GM06990 (cell line): ENCODE measurements at regions not wholly inside any gene's neighbourhood (a gene's known extent, or its start where the extent isn't known, plus 50 kb on each side); places are given as distances from the start of the nearest gene placed in this dataset.

Experiments
- DNase-seq: peaks from one replicate; pipeline ENCODE4 v3.0.0-alpha.2; 2011; ENCODE audit not compliant: insufficient read length; ENCODE audit errors: extremely low read depth
- H3K27me3 ChIP-seq: replicated peaks from 2 replicates; pipeline ENCODE4 v1.6.0; 2011; ENCODE audit warnings: low read length; ENCODE audit not compliant: control insufficient read depth, insufficient read depth
- H3K36me3 ChIP-seq: 2 replicates; pipeline ENCODE4 v1.5.1; 2011; ENCODE audit warnings: low read length; ENCODE audit not compliant: control insufficient read depth, insufficient read depth
- H3K4me3 ChIP-seq: replicated peaks from 2 replicates; pipeline ENCODE4 v1.5.1; 2011; ENCODE audit warnings: low read depth, mild to moderate bottlenecking, control low read depth, low read length
- CTCF ChIP-seq: IDR thresholded peaks from 2 replicates; pipeline ENCODE4 v1.5.1; 2011; ENCODE audit warnings: low read length, control low read depth, mild to moderate bottlenecking, inconsistent platforms; ENCODE audit not compliant: insufficient read depth, poor library complexity, severe bottlenecking

- no peaks in the 10 kb centered on the region for H3K36me3 ChIP-seq
- no peak overlapping the region for H3K4me3 ChIP-seq
- H3K27me3 ChIP-seq: no peaks in the 10 kb centered on the region
- DNase-seq: no peak
- TF ChIP-seq CTCF: no peak
Measured at GRCh38 chr16:35906440-35906839, 2447.0 kb downstream of the TP53TG3F start.

- Histone ChIP-seq H3K36me3 (no peaks in the 10 kb centered on the region), H3K27me3 (no peaks in the 10 kb centered on the region), H3K4me3 (no peak overlapping the region)
- no peak for TF ChIP-seq CTCF
- no peak for DNase-seq
Measured at GRCh38 chr16:35908152-35908551, 2448.7 kb downstream of the TP53TG3F start.

- TF ChIP-seq CTCF: no peak
- Histone ChIP-seq H3K4me3 (no peak overlapping the region), H3K27me3 (no peaks in the 10 kb centered on the region), H3K36me3 (no peaks in the 10 kb centered on the region)
- DNase-seq: no peak
Measured at GRCh38 chr16:35908942-35909341, 2449.5 kb downstream of the TP53TG3F start.

- Histone ChIP-seq H3K36me3 (no peaks in the 10 kb centered on the region), H3K4me3 (no peak overlapping the region), H3K27me3 (no peaks in the 10 kb centered on the region)
- no peak for DNase-seq
- TF ChIP-seq CTCF: no peak
Measured at GRCh38 chr16:35909351-35909954, 2450.0 kb downstream of the TP53TG3F start.

GRCh38 chr16:35910409-35910808 is 2451.0 kb downstream of the TP53TG3F start:
- no peak for TF ChIP-seq CTCF
- H3K4me3 ChIP-seq: no peak overlapping the region
- no peaks in the 10 kb centered on the region for H3K27me3 ChIP-seq
- no peaks in the 10 kb centered on the region for H3K36me3 ChIP-seq
- no peak for DNase-seq

GRCh38 chr16:35911899-35912298 is 2452.5 kb downstream of the TP53TG3F start:
- DNase-seq: no peak
- no peak for TF ChIP-seq CTCF
- no peaks in the 10 kb centered on the region for H3K36me3 ChIP-seq
- no peak overlapping the region for H3K4me3 ChIP-seq
- no peaks in the 10 kb centered on the region for H3K27me3 ChIP-seq
